IgD-negative memory B cell (primary cell): ENCODE measurements at regions not wholly inside any gene's neighbourhood (a gene's known extent, or its start where the extent isn't known, plus 50 kb on each side); places are given as distances from the start of the nearest gene placed in this dataset.

Experiments used
- H3K27ac Mint-ChIP-seq, 3 donors: one replicate each; pipeline ENCODE4 v1.8.0; 2020 to 2022; ENCODE audit warnings: mild to moderate bottlenecking in 3 of 3, mixed read lengths in 3 of 3, moderate library complexity in 1 of 3
- H3K27me3 Mint-ChIP-seq: one replicate; pipeline ENCODE4 v1.8.0; 2021; ENCODE audit warnings: mixed read lengths
- H3K36me3 Mint-ChIP-seq: one replicate; pipeline ENCODE4 v1.8.0; 2020; ENCODE audit warnings: mild to moderate bottlenecking, mixed read lengths
- H3K4me1 Mint-ChIP-seq, 3 donors: one replicate each; pipeline ENCODE4 v1.8.0; 2020 to 2022; ENCODE audit warnings: mixed read lengths in 3 of 3, mild to moderate bottlenecking in 1 of 3
- H3K4me3 Mint-ChIP-seq, 4 donors: one replicate each; pipeline ENCODE4 v1.8.0; 2020 to 2022; ENCODE audit warnings: mild to moderate bottlenecking in 4 of 4, mixed read lengths in 4 of 4, moderate library complexity in 3 of 4
- H3K9me3 Mint-ChIP-seq, 3 donors: one replicate each; pipeline ENCODE4 v1.8.0; 2020 to 2021; ENCODE audit warnings: mixed read lengths in 3 of 3, mild to moderate bottlenecking in 1 of 3

GRCh38 chr4:13316354-13316753, 167.8 kb downstream of the RAB28 start:
- no peak overlapping the region for H3K27ac Mint-ChIP-seq
- H3K4me1 Mint-ChIP-seq = no peaks in the 10 kb centered on the region
- H3K9me3 Mint-ChIP-seq = peaks cover 2 to 4% (median 2%) of the 10 kb centered on the region in 3 donors
- H3K4me3 Mint-ChIP-seq = no peak overlapping the region
- no peaks in the 10 kb centered on the region for H3K27me3 Mint-ChIP-seq
- peaks cover 5% of the 10 kb centered on the region for H3K36me3 Mint-ChIP-seq

- Mint-ChIP-seq H3K36me3 (no peaks in the 10 kb centered on the region), H3K4me1 (no peaks in the 10 kb centered on the region), H3K4me3 (no peak overlapping the region), H3K27me3 (no peaks in the 10 kb centered on the region), H3K9me3 (peaks cover 0 to 2% (median 0%) of the 10 kb centered on the region in 3 donors), H3K27ac (no peak overlapping the region)
Observed at GRCh38 chr4:13313856-13314255, 170.3 kb downstream of the RAB28 start.

GRCh38 chr4:13312264-13312663, 171.9 kb downstream of the RAB28 start:
- no peak overlapping the region for H3K27ac Mint-ChIP-seq

GRCh38 chr4:13309751-13310150, 174.4 kb downstream of the RAB28 start:
- H3K27me3 Mint-ChIP-seq = no peaks in the 10 kb centered on the region
- H3K9me3 Mint-ChIP-seq = peaks cover 0 to 2% (median 0%) of the 10 kb centered on the region in 3 donors
- no peak overlapping the region for H3K27ac Mint-ChIP-seq

More at GRCh38 chr4:13312264-13312663, 171.9 kb downstream of the RAB28 start:
- H3K27me3 Mint-ChIP-seq = no peaks in the 10 kb centered on the region
- no peaks in the 10 kb centered on the region for H3K36me3 Mint-ChIP-seq
- no peaks in the 10 kb centered on the region for H3K4me1 Mint-ChIP-seq
- H3K9me3 Mint-ChIP-seq = peaks cover 0 to 2% (median 0%) of the 10 kb centered on the region in 3 donors
- no peak overlapping the region for H3K4me3 Mint-ChIP-seq

GRCh38 chr4:13306356-13306755, 177.8 kb downstream of the RAB28 start:
- Mint-ChIP-seq H3K36me3 (peaks cover 7% of the 10 kb centered on the region), H3K4me3 (no peak overlapping the region), H3K27me3 (no peaks in the 10 kb centered on the region), H3K27ac (no peak overlapping the region), H3K4me1 (no peaks in the 10 kb centered on the region), H3K9me3 (peaks cover 0 to 4% (median 0%) of the 10 kb centered on the region in 3 donors)

More at GRCh38 chr4:13309751-13310150, 174.4 kb downstream of the RAB28 start:
- H3K4me1 Mint-ChIP-seq = no peaks in the 10 kb centered on the region
- H3K36me3 Mint-ChIP-seq = peaks cover 4% of the 10 kb centered on the region
- no peak overlapping the region for H3K4me3 Mint-ChIP-seq

- no peaks in the 10 kb centered on the region for H3K4me1 Mint-ChIP-seq
- H3K27me3 Mint-ChIP-seq = no peaks in the 10 kb centered on the region
- no peak overlapping the region for H3K4me3 Mint-ChIP-seq
- peaks cover 12% of the 10 kb centered on the region for H3K36me3 Mint-ChIP-seq
- no peak overlapping the region for H3K27ac Mint-ChIP-seq
- peaks cover 4 to 28% (median 7%) of the 10 kb centered on the region in 3 donors for H3K9me3 Mint-ChIP-seq
Observed at GRCh38 chr4:13302876-13303275, 181.3 kb downstream of the RAB28 start.

GRCh38 chr4:13299343-13299742, 184.8 kb downstream of the RAB28 start:
- H3K9me3 Mint-ChIP-seq = peaks cover 11 to 39% (median 12%) of the 10 kb centered on the region in 3 donors
- peaks cover 11% of the 10 kb centered on the region for H3K36me3 Mint-ChIP-seq
- no peaks in the 10 kb centered on the region for H3K4me1 Mint-ChIP-seq
- H3K4me3 Mint-ChIP-seq = no peak overlapping the region
- H3K27ac Mint-ChIP-seq = no peak overlapping the region
- no peaks in the 10 kb centered on the region for H3K27me3 Mint-ChIP-seq

GRCh38 chr4:13298655-13299054, 185.5 kb downstream of the RAB28 start:
- H3K4me1 Mint-ChIP-seq = no peaks in the 10 kb centered on the region
- no peak overlapping the region for H3K27ac Mint-ChIP-seq
- H3K4me3 Mint-ChIP-seq = no peak overlapping the region
- no peaks in the 10 kb centered on the region for H3K27me3 Mint-ChIP-seq
- peaks cover 11% of the 10 kb centered on the region for H3K36me3 Mint-ChIP-seq
- peaks cover 11 to 39% (median 12%) of the 10 kb centered on the region in 3 donors for H3K9me3 Mint-ChIP-seq

- Mint-ChIP-seq H3K4me3 (no peak overlapping the region), H3K36me3 (peaks cover 11% of the 10 kb centered on the region), H3K27me3 (no peaks in the 10 kb centered on the region), H3K4me1 (no peaks in the 10 kb centered on the region), H3K9me3 (peaks cover 16 to 39% (median 18%) of the 10 kb centered on the region in 3 donors), H3K27ac (no peak overlapping the region)
Observed at GRCh38 chr4:13296986-13297385, 187.2 kb downstream of the RAB28 start.

GRCh38 chr4:13294961-13295605, 189.1 kb downstream of the RAB28 start:
- no peaks in the 10 kb centered on the region for H3K4me1 Mint-ChIP-seq
- H3K9me3 Mint-ChIP-seq = peaks cover 16 to 22% (median 17%) of the 10 kb centered on the region in 3 donors
- no peak overlapping the region for H3K4me3 Mint-ChIP-seq
- H3K27me3 Mint-ChIP-seq = no peaks in the 10 kb centered on the region
- no peak overlapping the region for H3K27ac Mint-ChIP-seq
- H3K36me3 Mint-ChIP-seq = peaks cover 9% of the 10 kb centered on the region

- Mint-ChIP-seq H3K27ac (no peak overlapping the region), H3K27me3 (no peaks in the 10 kb centered on the region), H3K9me3 (peaks cover 8 to 18% (median 17%) of the 10 kb centered on the region in 3 donors), H3K36me3 (peaks cover 4% of the 10 kb centered on the region), H3K4me3 (no peak overlapping the region), H3K4me1 (no peaks in the 10 kb centered on the region)
Observed at GRCh38 chr4:13292372-13292771, 191.8 kb downstream of the RAB28 start.

- Mint-ChIP-seq H3K4me1 (no peaks in the 10 kb centered on the region), H3K9me3 (peaks cover 10 to 26% (median 20%) of the 10 kb centered on the region in 3 donors), H3K27me3 (no peaks in the 10 kb centered on the region), H3K4me3 (no peak overlapping the region), H3K36me3 (peaks cover 3% of the 10 kb centered on the region), H3K27ac (no peak overlapping the region)
Observed at GRCh38 chr4:13289391-13289790, 194.7 kb downstream of the RAB28 start.

GRCh38 chr4:13285336-13285735, 198.8 kb downstream of the RAB28 start:
- no peaks in the 10 kb centered on the region for H3K27me3 Mint-ChIP-seq

GRCh38 chr4:13284932-13285331, 199.2 kb downstream of the RAB28 start:
- Mint-ChIP-seq H3K4me1 (no peaks in the 10 kb centered on the region), H3K27ac (no peak overlapping the region), H3K36me3 (no peaks in the 10 kb centered on the region), H3K9me3 (peaks cover 6 to 26% (median 9%) of the 10 kb centered on the region in 3 donors), H3K27me3 (no peaks in the 10 kb centered on the region), H3K4me3 (no peak overlapping the region)

More at GRCh38 chr4:13285336-13285735, 198.8 kb downstream of the RAB28 start:
- no peak overlapping the region for H3K4me3 Mint-ChIP-seq
- H3K9me3 Mint-ChIP-seq = peaks cover 6 to 26% (median 10%) of the 10 kb centered on the region in 3 donors
- no peaks in the 10 kb centered on the region for H3K4me1 Mint-ChIP-seq
- H3K27ac Mint-ChIP-seq = no peak overlapping the region
- H3K36me3 Mint-ChIP-seq = no peaks in the 10 kb centered on the region

- peaks cover 8 to 23% (median 18%) of the 10 kb centered on the region in 3 donors for H3K9me3 Mint-ChIP-seq
- no peak overlapping the region for H3K4me3 Mint-ChIP-seq
- H3K27me3 Mint-ChIP-seq = no peaks in the 10 kb centered on the region
- H3K4me1 Mint-ChIP-seq = no peaks in the 10 kb centered on the region
- H3K27ac Mint-ChIP-seq = no peak overlapping the region
- H3K36me3 Mint-ChIP-seq = peaks cover 8% of the 10 kb centered on the region
Observed at GRCh38 chr4:13276357-13276756, 207.8 kb downstream of the RAB28 start.

GRCh38 chr4:13268703-13269102, 215.4 kb downstream of the RAB28 start:
- no peak overlapping the region for H3K27ac Mint-ChIP-seq
- peaks cover 4% of the 10 kb centered on the region for H3K36me3 Mint-ChIP-seq
- H3K4me3 Mint-ChIP-seq = no peak overlapping the region
- H3K9me3 Mint-ChIP-seq = peaks cover 5 to 15% (median 6%) of the 10 kb centered on the region in 3 donors
- H3K27me3 Mint-ChIP-seq = no peaks in the 10 kb centered on the region
- H3K4me1 Mint-ChIP-seq = no peaks in the 10 kb centered on the region
